LoVo (cell line): ENCODE measurements at regions not wholly inside any gene's neighbourhood (a gene's known extent, or its start where the extent isn't known, plus 50 kb on each side); places are given as distances from the start of the nearest gene placed in this dataset.
"Not testable (repeated sequence)": the region's sequence is repeated elsewhere in the genome, so short reads cannot be mapped to it uniquely, and the experiment has no call there.

ENCODE experiments used
- DNase-seq: peaks from one replicate; pipeline ENCODE4 v3.0.0-alpha.2; 2016; ENCODE audit warnings: low spot score

GRCh38 chr3:70635301-70635700, 322.9 kb upstream of the MDFIC2 start:
- DNase-seq: no peak

- DNase-seq: no peak
These were observed 319.4 kb upstream of the MDFIC2 start for GRCh38 chr3:70631716-70632307.

- no peak for DNase-seq
These were observed 309.0 kb upstream of the MDFIC2 start for GRCh38 chr3:70621451-70621850.

- DNase-seq: no peak
These were observed 308.5 kb upstream of the MDFIC2 start for GRCh38 chr3:70620956-70621355.

GRCh38 chr3:70620367-70620766, 307.9 kb upstream of the MDFIC2 start:
- DNase-seq: no peak

GRCh38 chr3:70618151-70618550, 305.7 kb upstream of the MDFIC2 start:
- DNase-seq: no peak

- not testable (repeated sequence) for DNase-seq
These were observed 304.9 kb upstream of the MDFIC2 start for GRCh38 chr3:70617349-70617748.

- DNase-seq: no peak
These were observed 302.8 kb upstream of the MDFIC2 start for GRCh38 chr3:70615286-70615685.

- DNase-seq: no peak
These were observed 301.7 kb upstream of the MDFIC2 start for GRCh38 chr3:70614111-70614510.

GRCh38 chr3:70612920-70613319, 300.5 kb upstream of the MDFIC2 start:
- no peak for DNase-seq

GRCh38 chr3:70611667-70612277, 299.3 kb upstream of the MDFIC2 start:
- not testable (repeated sequence) for DNase-seq

- DNase-seq: no peak
These were observed 296.0 kb upstream of the MDFIC2 start for GRCh38 chr3:70608434-70608833.

GRCh38 chr3:70607469-70607868, 295.0 kb upstream of the MDFIC2 start:
- no peak for DNase-seq

- DNase-seq: no peak
These were observed 293.6 kb upstream of the MDFIC2 start for GRCh38 chr3:70606018-70606417.

- no peak for DNase-seq
These were observed 290.7 kb upstream of the MDFIC2 start for GRCh38 chr3:70603103-70603502.

- DNase-seq: no peak
These were observed 284.9 kb upstream of the MDFIC2 start for GRCh38 chr3:70597312-70597711.

GRCh38 chr3:70583682-70584081, 271.2 kb upstream of the MDFIC2 start:
- no peak for DNase-seq

- no peak for DNase-seq
These were observed 270.4 kb upstream of the MDFIC2 start for GRCh38 chr3:70582803-70583202.

GRCh38 chr3:70580021-70580420, 267.6 kb upstream of the MDFIC2 start:
- no peak for DNase-seq

- no peak for DNase-seq
These were observed 259.3 kb upstream of the MDFIC2 start for GRCh38 chr3:70571696-70572095.

- DNase-seq: no peak
These were observed 258.1 kb upstream of the MDFIC2 start for GRCh38 chr3:70570584-70570983.

GRCh38 chr3:70568626-70569025, 256.2 kb upstream of the MDFIC2 start:
- DNase-seq: no peak

- no peak for DNase-seq
These were observed 253.4 kb upstream of the MDFIC2 start for GRCh38 chr3:70565861-70566260.

- DNase-seq: no peak
These were observed 252.1 kb upstream of the MDFIC2 start for GRCh38 chr3:70564552-70564951.
